ENCODE measurements at regions not wholly inside any gene's neighbourhood (a gene's known extent, or its start where the extent isn't known, plus 50 kb on each side); places are given as distances from the start of the nearest gene placed in this dataset.
A peak's percentile ranks its signal among the peaks of the same experiment; 100 is the strongest.

- H3K4me3 ChIP-seq (ENCODE audit: low read depth, low read length): no peak overlapping the region
- in situ Hi-C loops (cut with HindIII; ENCODE audit: low sequenced_read_pairs): no loop called here
- TF ChIP-seq CTCF (IDR thresholded peaks at IDR 0.05; ENCODE audit: low read depth, low read length): no peak
- no peak for DNase-seq (ENCODE audit: low read depth, low spot score)
Measured at GRCh38 chr1:68617942-68618341, 121.1 kb upstream of the DEPDC1 start.

GRCh38 chr1:68620571-68620970 lies 123.7 kb upstream of the DEPDC1 start:
- in situ Hi-C loops (cut with HindIII; ENCODE audit: low sequenced_read_pairs): no loop called here
- no peak overlapping the region for H3K4me3 ChIP-seq (ENCODE audit: low read depth, low read length)
- no peak for DNase-seq (ENCODE audit: low read depth, low spot score)
- TF ChIP-seq CTCF (IDR thresholded peaks at IDR 0.05; ENCODE audit: low read depth, low read length): no peak

- TF ChIP-seq CTCF (IDR thresholded peaks at IDR 0.05; ENCODE audit: low read depth, low read length): no peak
- no peak for DNase-seq (ENCODE audit: low read depth, low spot score)
- H3K4me3 ChIP-seq (ENCODE audit: low read depth, low read length): no peak overlapping the region
- in situ Hi-C loops (cut with HindIII; ENCODE audit: low sequenced_read_pairs): no loop called here
Measured at GRCh38 chr1:68623700-68624099, 126.8 kb upstream of the DEPDC1 start.

- no peak overlapping the region for H3K4me3 ChIP-seq (ENCODE audit: low read depth, low read length)
- peak; percentile 74 for DNase-seq (ENCODE audit: low read depth, low spot score)
- in situ Hi-C loops (cut with HindIII; ENCODE audit: low sequenced_read_pairs): no loop called here
- no peak for TF ChIP-seq CTCF (IDR thresholded peaks at IDR 0.05; ENCODE audit: low read depth, low read length)
Measured at GRCh38 chr1:68624233-68624632, 127.4 kb upstream of the DEPDC1 start.

GRCh38 chr1:68625624-68626023 lies 128.7 kb upstream of the DEPDC1 start:
- in situ Hi-C loops (cut with HindIII; ENCODE audit: low sequenced_read_pairs): no loop called here
- no peak for DNase-seq (ENCODE audit: low read depth, low spot score)
- H3K4me3 ChIP-seq (ENCODE audit: low read depth, low read length): no peak overlapping the region
- TF ChIP-seq CTCF (IDR thresholded peaks at IDR 0.05; ENCODE audit: low read depth, low read length): no peak

- in situ Hi-C loops (cut with HindIII; ENCODE audit: low sequenced_read_pairs): no loop called here
- H3K4me3 ChIP-seq (ENCODE audit: low read depth, low read length): no peak overlapping the region
- peak; percentile 6 for DNase-seq (ENCODE audit: low read depth, low spot score)
- TF ChIP-seq CTCF (IDR thresholded peaks at IDR 0.05; ENCODE audit: low read depth, low read length): no peak
Measured at GRCh38 chr1:68633141-68633919, 136.4 kb upstream of the DEPDC1 start.

Data from astrocyte of the spinal cord (primary cell).